ENCODE measurements at regions not wholly inside any gene's neighbourhood (a gene's known extent, or its start where the extent isn't known, plus 50 kb on each side); places are given as distances from the start of the nearest gene placed in this dataset.

GRCh38 chr9:677461-678097 lies 163.9 kb upstream of the DMRT1 start:
- TF ChIP-seq BHLHE40 (IDR thresholded peaks at IDR 0.05; ENCODE audit: borderline replicate concordance) (no peak), LEF1 (IDR thresholded peaks at IDR 0.05; ENCODE audit: borderline replicate concordance) (no peak), TARDBP (IDR thresholded peaks at IDR 0.05) (no peak), PKNOX1 (IDR thresholded peaks at IDR 0.05) (no peak), HDGF (IDR thresholded peaks at IDR 0.05; ENCODE audit: borderline replicate concordance) (no peak)
- DNase-seq (ENCODE audit: extremely low spot score) = no peak
- ChIA-PET POLR2A (no interaction called here), CTCF (no interaction called here)

- ChIA-PET CTCF (no interaction called here), POLR2A (no interaction called here)
- no peak for DNase-seq (ENCODE audit: extremely low spot score)
- TF ChIP-seq L3MBTL2 (conservative IDR thresholded peaks at IDR 0.05) = no peak
- no peak for TF ChIP-seq SP1 (IDR thresholded peaks at IDR 0.05)
- no peak for TF ChIP-seq ZNF384 (IDR thresholded peaks at IDR 0.05)
Observed at GRCh38 chr9:678897-679296, 162.6 kb upstream of the DMRT1 start.

GRCh38 chr9:679462-679861 lies 162.0 kb upstream of the DMRT1 start:
- no peak for DNase-seq (ENCODE audit: extremely low spot score)
- ChIA-PET CTCF (no interaction called here), POLR2A (no interaction called here)
- no peak for TF ChIP-seq LEF1 (IDR thresholded peaks at IDR 0.05; ENCODE audit: borderline replicate concordance)
- no peak for TF ChIP-seq ARNT (IDR thresholded peaks at IDR 0.05)
- TF ChIP-seq ZNF384 (IDR thresholded peaks at IDR 0.05) = no peak
- TF ChIP-seq CTBP1 (IDR thresholded peaks at IDR 0.05; ENCODE audit: borderline replicate concordance) = no peak
- TF ChIP-seq PKNOX1 (IDR thresholded peaks at IDR 0.05) = no peak
- no peak for TF ChIP-seq FOXA1 (IDR thresholded peaks at IDR 0.05)
- no peak for TF ChIP-seq L3MBTL2 (conservative IDR thresholded peaks at IDR 0.05)
- no peak for TF ChIP-seq SP1 (IDR thresholded peaks at IDR 0.05)
- no peak for TF ChIP-seq ELF4 (IDR thresholded peaks at IDR 0.05)

- no peak for TF ChIP-seq LEF1 (IDR thresholded peaks at IDR 0.05; ENCODE audit: borderline replicate concordance)
- no peak for TF ChIP-seq FOXK2 (IDR thresholded peaks at IDR 0.05)
- TF ChIP-seq SP1 (IDR thresholded peaks at IDR 0.05) = no peak
- no peak for TF ChIP-seq L3MBTL2 (conservative IDR thresholded peaks at IDR 0.05)
- DNase-seq (ENCODE audit: extremely low spot score) = no peak
- CTCF ChIA-PET = no interaction called here
- POLR2A ChIA-PET = no interaction called here
Observed at GRCh38 chr9:680106-680505, 161.4 kb upstream of the DMRT1 start.

- TF ChIP-seq LEF1 (IDR thresholded peaks at IDR 0.05; ENCODE audit: borderline replicate concordance) (no peak), FOXK2 (IDR thresholded peaks at IDR 0.05) (no peak), L3MBTL2 (conservative IDR thresholded peaks at IDR 0.05) (no peak)
- no peak for DNase-seq (ENCODE audit: extremely low spot score)
- ChIA-PET CTCF (no interaction called here), POLR2A (no interaction called here)
Observed at GRCh38 chr9:682633-683508, 158.6 kb upstream of the DMRT1 start.

- DNase-seq (ENCODE audit: extremely low spot score) = no peak
- ChIA-PET POLR2A (no interaction called here), CTCF (no interaction called here)
- TF ChIP-seq LEF1 (IDR thresholded peaks at IDR 0.05; ENCODE audit: borderline replicate concordance) = no peak
- TF ChIP-seq SP1 (IDR thresholded peaks at IDR 0.05) = no peak
- TF ChIP-seq CTBP1 (IDR thresholded peaks at IDR 0.05; ENCODE audit: borderline replicate concordance) = no peak
- no peak for TF ChIP-seq HDGF (IDR thresholded peaks at IDR 0.05; ENCODE audit: borderline replicate concordance)
- TF ChIP-seq FOXA1 (IDR thresholded peaks at IDR 0.05) = no peak
- TF ChIP-seq PKNOX1 (IDR thresholded peaks at IDR 0.05) = no peak
- TF ChIP-seq FOXK2 (IDR thresholded peaks at IDR 0.05) = no peak
- no peak for TF ChIP-seq BHLHE40 (IDR thresholded peaks at IDR 0.05; ENCODE audit: borderline replicate concordance)
- no peak for TF ChIP-seq FOXM1 (IDR thresholded peaks at IDR 0.05; ENCODE audit: borderline replicate concordance)
- no peak for TF ChIP-seq SUZ12 (IDR thresholded peaks at IDR 0.05)
- no peak for TF ChIP-seq TARDBP (IDR thresholded peaks at IDR 0.05)
- TF ChIP-seq L3MBTL2 (conservative IDR thresholded peaks at IDR 0.05) = no peak
- TF ChIP-seq NFRKB (IDR thresholded peaks at IDR 0.05) = no peak
- TF ChIP-seq ELF4 (IDR thresholded peaks at IDR 0.05) = no peak
- TF ChIP-seq ARNT (IDR thresholded peaks at IDR 0.05) = no peak
Observed at GRCh38 chr9:683509-684021, 157.9 kb upstream of the DMRT1 start.

All from HEK293T (cell line).